ENCODE measurements at regions not wholly inside any gene's neighbourhood (a gene's known extent, or its start where the extent isn't known, plus 50 kb on each side); places are given as distances from the start of the nearest gene placed in this dataset.

GRCh38 chr15:60250316-60250715 lies 147.5 kb downstream of the ANXA2 start:
- no peak for TF ChIP-seq CTCF (conservative IDR thresholded peaks at IDR 0.05; ENCODE audit: low read length)
- no peak for TF ChIP-seq EZH2phosphoT487 (IDR thresholded peaks at IDR 0.05; ENCODE audit: borderline replicate concordance)

Measured in Loucy (cell line).